ENCODE measurements at regions not wholly inside any gene's neighbourhood (a gene's known extent, or its start where the extent isn't known, plus 50 kb on each side); places are given as distances from the start of the nearest gene placed in this dataset.

DNA sequence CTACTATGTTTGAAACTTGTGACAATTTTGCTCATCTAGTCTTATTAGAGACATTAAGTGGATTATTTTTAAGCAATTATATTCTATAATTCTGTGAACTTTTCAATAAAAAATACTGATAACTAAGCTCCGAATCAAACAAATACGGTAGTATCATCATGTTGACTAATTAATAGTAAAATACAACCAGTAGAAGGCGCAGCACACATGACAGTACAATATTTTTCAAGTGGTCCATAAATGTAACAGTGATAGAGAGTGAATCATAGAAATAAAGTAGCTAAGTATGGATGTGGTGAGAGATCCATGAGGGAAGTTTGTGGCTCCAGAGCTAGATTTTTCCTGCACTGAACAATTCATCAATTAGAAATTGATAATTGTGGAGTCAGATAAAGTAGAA, 666.2 kb downstream of the KCTD8 start:
- Histone ChIP-seq H3K27ac (ENCODE audit: low read length) (no peak overlapping the region), H3K36me3 (ENCODE audit: control insufficient read depth in 2 of 2, extremely low read depth in 1 of 2, insufficient read depth in 1 of 2, low read length in 1 of 2) (no peaks in the 10 kb centered on the region), H3K9me3 (no peaks in the 10 kb centered on the region), H3K27me3 (replicated peaks in 1 of 2; ENCODE audit: control insufficient read depth in 2 of 2, extremely low read depth in 1 of 2, insufficient read depth in 2 of 2, low read length in 1 of 2) (no peaks in the 10 kb centered on the region), H3K4me3 (ENCODE audit: control insufficient read depth in 1 of 2, extremely low read depth in 1 of 2, low read length in 1 of 2) (no peak overlapping the region), H3K4me1 (ENCODE audit: control insufficient read depth in 1 of 2, extremely low read depth in 1 of 2, insufficient read depth in 2 of 2, low read length in 2 of 2) (no peaks in the 10 kb centered on the region)
- Mint-ChIP-seq H3K27ac (no peak overlapping the region), H3K27me3 (no peaks in the 10 kb centered on the region), H3K9me3 (peaks cover 10 to 14% (median 13%) of the 10 kb centered on the region in 3 donors), H3K4me3 (no peak overlapping the region), H3K36me3 (no peaks in the 10 kb centered on the region), H3K4me1 (no peaks in the 10 kb centered on the region)
- DNase-seq (no peak), ATAC-seq (replicated peaks in 1 of 4) (no peak)
- POLR2A ChIA-PET: no interaction called here
- CTCF ChIA-PET: no interaction called here
- no CpG with 5 or more reads among the region's 3 CpGs for WGBS (ENCODE audit: insufficient coverage)

- Histone ChIP-seq H3K4me3 (ENCODE audit: control insufficient read depth in 1 of 2, extremely low read depth in 1 of 2, low read length in 1 of 2) (no peak overlapping the region), H3K36me3 (ENCODE audit: control insufficient read depth in 2 of 2, extremely low read depth in 1 of 2, insufficient read depth in 1 of 2, low read length in 1 of 2) (no peaks in the 10 kb centered on the region), H3K9me3 (no peaks in the 10 kb centered on the region), H3K4me1 (ENCODE audit: control insufficient read depth in 1 of 2, extremely low read depth in 1 of 2, insufficient read depth in 2 of 2, low read length in 2 of 2) (no peaks in the 10 kb centered on the region), H3K27me3 (replicated peaks in 1 of 2; ENCODE audit: control insufficient read depth in 2 of 2, extremely low read depth in 1 of 2, insufficient read depth in 2 of 2, low read length in 1 of 2) (no peaks in the 10 kb centered on the region), H3K27ac (ENCODE audit: low read length) (no peak overlapping the region)
- DNase-seq (no peak), ATAC-seq (replicated peaks in 1 of 4) (no peak)
- Mint-ChIP-seq H3K9me3 (peaks cover 12 to 25% (median 19%) of the 10 kb centered on the region in 3 donors), H3K27ac (no peak overlapping the region), H3K4me3 (no peak overlapping the region), H3K27me3 (no peaks in the 10 kb centered on the region), H3K36me3 (no peaks in the 10 kb centered on the region), H3K4me1 (no peaks in the 10 kb centered on the region)
- WGBS (ENCODE audit: insufficient coverage): no CpG with 5 or more reads among the region's 1 CpG
- ChIA-PET POLR2A (no interaction called here), CTCF (no interaction called here)
Measured at GRCh38 chr4:43816116-43816515, 632.5 kb downstream of the KCTD8 start.

- H3K9me3 Mint-ChIP-seq: peaks cover 3 to 43% (median 35%) of the 10 kb centered on the region in 3 donors
- no peaks in the 10 kb centered on the region for H3K4me1 ChIP-seq (ENCODE audit: control insufficient read depth in 1 of 2, extremely low read depth in 1 of 2, insufficient read depth in 2 of 2, low read length in 2 of 2)
- no peak overlapping the region for H3K4me3 ChIP-seq (ENCODE audit: control insufficient read depth in 1 of 2, extremely low read depth in 1 of 2, low read length in 1 of 2)
- ChIA-PET POLR2A (no interaction called here), CTCF (no interaction called here)
- no peak overlapping the region for H3K27ac Mint-ChIP-seq
- no CpG with 5 or more reads among the region's 2 CpGs for WGBS (ENCODE audit: insufficient coverage)
- H3K4me1 Mint-ChIP-seq: no peaks in the 10 kb centered on the region
- H3K36me3 ChIP-seq (ENCODE audit: control insufficient read depth in 2 of 2, extremely low read depth in 1 of 2, insufficient read depth in 1 of 2, low read length in 1 of 2): no peaks in the 10 kb centered on the region
- DNase-seq (no peak), ATAC-seq (replicated peaks in 1 of 4) (no peak)
- no peak overlapping the region for H3K4me3 Mint-ChIP-seq
- no peaks in the 10 kb centered on the region for H3K27me3 ChIP-seq (replicated peaks in 1 of 2; ENCODE audit: control insufficient read depth in 2 of 2, extremely low read depth in 1 of 2, insufficient read depth in 2 of 2, low read length in 1 of 2)
- no peaks in the 10 kb centered on the region for H3K36me3 Mint-ChIP-seq
- H3K9me3 ChIP-seq: no peaks in the 10 kb centered on the region
- no peaks in the 10 kb centered on the region for H3K27me3 Mint-ChIP-seq
- H3K27ac ChIP-seq (ENCODE audit: low read length): no peak overlapping the region
Measured at GRCh38 chr4:43822621-43823020, 626.0 kb downstream of the KCTD8 start.

GRCh38 chr4:43835869-43836268, 612.7 kb downstream of the KCTD8 start:
- no peaks in the 10 kb centered on the region for H3K36me3 Mint-ChIP-seq
- POLR2A ChIA-PET: no interaction called here
- Histone ChIP-seq H3K36me3 (ENCODE audit: control insufficient read depth in 2 of 2, extremely low read depth in 1 of 2, insufficient read depth in 1 of 2, low read length in 1 of 2) (no peaks in the 10 kb centered on the region), H3K4me1 (ENCODE audit: control insufficient read depth in 1 of 2, extremely low read depth in 1 of 2, insufficient read depth in 2 of 2, low read length in 2 of 2) (no peaks in the 10 kb centered on the region), H3K27ac (ENCODE audit: low read length) (no peak overlapping the region), H3K27me3 (replicated peaks in 1 of 2; ENCODE audit: control insufficient read depth in 2 of 2, extremely low read depth in 1 of 2, insufficient read depth in 2 of 2, low read length in 1 of 2) (no peaks in the 10 kb centered on the region), H3K4me3 (ENCODE audit: control insufficient read depth in 1 of 2, extremely low read depth in 1 of 2, low read length in 1 of 2) (no peak overlapping the region), H3K9me3 (no peaks in the 10 kb centered on the region)
- ATAC-seq (replicated peaks in 1 of 4): no peak
- H3K4me1 Mint-ChIP-seq: no peaks in the 10 kb centered on the region
- DNase-seq: no peak
- H3K27ac Mint-ChIP-seq: no peak overlapping the region
- no peak overlapping the region for H3K4me3 Mint-ChIP-seq
- CTCF ChIA-PET: no interaction called here
- peaks cover 13 to 25% (median 22%) of the 10 kb centered on the region in 3 donors for H3K9me3 Mint-ChIP-seq
- no peaks in the 10 kb centered on the region for H3K27me3 Mint-ChIP-seq

DNA sequence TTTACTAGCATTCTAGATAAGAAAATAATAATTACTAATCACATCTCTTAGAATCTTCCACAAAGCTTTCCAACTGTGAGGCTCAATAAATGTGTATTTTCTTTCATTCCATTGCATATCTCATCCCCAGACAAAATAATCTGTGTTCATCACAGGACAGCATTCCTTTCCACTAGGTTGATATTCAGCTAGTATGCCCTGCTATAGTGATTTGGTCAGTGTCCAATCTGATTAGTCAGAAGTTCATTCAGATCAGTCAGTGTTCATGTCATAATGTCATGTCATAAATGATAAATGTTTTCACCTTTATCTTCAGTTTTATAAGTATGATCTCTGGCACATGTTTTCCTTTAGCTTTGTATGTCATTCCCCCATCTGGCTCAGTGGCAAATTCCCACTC, 611.4 kb downstream of the KCTD8 start:
- no peak for DNase-seq
- Histone ChIP-seq H3K9me3 (no peaks in the 10 kb centered on the region), H3K27me3 (replicated peaks in 1 of 2; ENCODE audit: control insufficient read depth in 2 of 2, extremely low read depth in 1 of 2, insufficient read depth in 2 of 2, low read length in 1 of 2) (no peaks in the 10 kb centered on the region), H3K27ac (ENCODE audit: low read length) (no peak overlapping the region), H3K4me1 (ENCODE audit: control insufficient read depth in 1 of 2, extremely low read depth in 1 of 2, insufficient read depth in 2 of 2, low read length in 2 of 2) (no peaks in the 10 kb centered on the region), H3K4me3 (ENCODE audit: control insufficient read depth in 1 of 2, extremely low read depth in 1 of 2, low read length in 1 of 2) (no peak overlapping the region), H3K36me3 (ENCODE audit: control insufficient read depth in 2 of 2, extremely low read depth in 1 of 2, insufficient read depth in 1 of 2, low read length in 1 of 2) (no peaks in the 10 kb centered on the region)
- ATAC-seq (replicated peaks in 1 of 4): no peak
- Mint-ChIP-seq H3K27me3 (no peaks in the 10 kb centered on the region), H3K4me3 (no peak overlapping the region), H3K27ac (no peak overlapping the region), H3K9me3 (peaks cover 13 to 26% (median 22%) of the 10 kb centered on the region in 3 donors), H3K4me1 (no peaks in the 10 kb centered on the region), H3K36me3 (no peaks in the 10 kb centered on the region)
- ChIA-PET CTCF (no interaction called here), POLR2A (no interaction called here)

- POLR2A ChIA-PET: no interaction called here
Measured at GRCh38 chr4:43837604-43838003, 611.0 kb downstream of the KCTD8 start.

GRCh38 chr4:43842594-43842993, 606.0 kb downstream of the KCTD8 start:
- Histone ChIP-seq H3K27me3 (replicated peaks in 1 of 2; ENCODE audit: control insufficient read depth in 2 of 2, extremely low read depth in 1 of 2, insufficient read depth in 2 of 2, low read length in 1 of 2) (no peaks in the 10 kb centered on the region), H3K36me3 (ENCODE audit: control insufficient read depth in 2 of 2, extremely low read depth in 1 of 2, insufficient read depth in 1 of 2, low read length in 1 of 2) (no peaks in the 10 kb centered on the region), H3K4me1 (ENCODE audit: control insufficient read depth in 1 of 2, extremely low read depth in 1 of 2, insufficient read depth in 2 of 2, low read length in 2 of 2) (no peaks in the 10 kb centered on the region), H3K9me3 (no peaks in the 10 kb centered on the region), H3K4me3 (ENCODE audit: control insufficient read depth in 1 of 2, extremely low read depth in 1 of 2, low read length in 1 of 2) (no peak overlapping the region), H3K27ac (ENCODE audit: low read length) (no peak overlapping the region)
- ChIA-PET POLR2A (no interaction called here), CTCF (no interaction called here)
- H3K4me1 Mint-ChIP-seq: no peaks in the 10 kb centered on the region
- H3K27ac Mint-ChIP-seq: no peak overlapping the region
- ATAC-seq (replicated peaks in 1 of 4) (no peak), DNase-seq (no peak)
- H3K36me3 Mint-ChIP-seq: no peaks in the 10 kb centered on the region
- H3K27me3 Mint-ChIP-seq: no peaks in the 10 kb centered on the region
- no peak overlapping the region for H3K4me3 Mint-ChIP-seq
- H3K9me3 Mint-ChIP-seq: peaks cover 10 to 18% (median 14%) of the 10 kb centered on the region in 3 donors
- WGBS (ENCODE audit: insufficient coverage): no CpG with 5 or more reads among the region's 1 CpG

More at GRCh38 chr4:43837604-43838003, 611.0 kb downstream of the KCTD8 start:
- H3K4me3 ChIP-seq (ENCODE audit: control insufficient read depth in 1 of 2, extremely low read depth in 1 of 2, low read length in 1 of 2): no peak overlapping the region
- Mint-ChIP-seq H3K4me3 (no peak overlapping the region), H3K27ac (no peak overlapping the region), H3K27me3 (no peaks in the 10 kb centered on the region), H3K9me3 (peaks cover 14 to 25% (median 22%) of the 10 kb centered on the region in 3 donors), H3K36me3 (no peaks in the 10 kb centered on the region), H3K4me1 (no peaks in the 10 kb centered on the region)
- no peaks in the 10 kb centered on the region for H3K36me3 ChIP-seq (ENCODE audit: control insufficient read depth in 2 of 2, extremely low read depth in 1 of 2, insufficient read depth in 1 of 2, low read length in 1 of 2)
- no peaks in the 10 kb centered on the region for H3K9me3 ChIP-seq
- no peak for ATAC-seq (replicated peaks in 1 of 4)
- H3K27ac ChIP-seq (ENCODE audit: low read length): no peak overlapping the region
- no peaks in the 10 kb centered on the region for H3K27me3 ChIP-seq (replicated peaks in 1 of 2; ENCODE audit: control insufficient read depth in 2 of 2, extremely low read depth in 1 of 2, insufficient read depth in 2 of 2, low read length in 1 of 2)
- no peaks in the 10 kb centered on the region for H3K4me1 ChIP-seq (ENCODE audit: control insufficient read depth in 1 of 2, extremely low read depth in 1 of 2, insufficient read depth in 2 of 2, low read length in 2 of 2)
- no peak for DNase-seq
- CTCF ChIA-PET: no interaction called here

Measured in T-cell (primary cell).